Iris pigment epithelial cell (primary cell): ENCODE measurements at regions not wholly inside any gene's neighbourhood (a gene's known extent, or its start where the extent isn't known, plus 50 kb on each side); places are given as distances from the start of the nearest gene placed in this dataset.
"Not testable (repeated sequence)": the region's sequence is repeated elsewhere in the genome, so short reads cannot be mapped to it uniquely, and the experiment has no call there.

Experiments
- DNase-seq: peaks from one replicate; pipeline ENCODE4 v3.0.0-alpha.2; 2011; ENCODE audit warnings: low read depth

- DNase-seq: no peak
These were observed 1155.1 kb upstream of the ADGRL2 start for GRCh38 chr1:80645621-80646020.

- DNase-seq: no peak
These were observed 1159.8 kb upstream of the ADGRL2 start for GRCh38 chr1:80640978-80641377.

GRCh38 chr1:80639777-80640533 lies 1160.8 kb upstream of the ADGRL2 start:
- no peak for DNase-seq

GRCh38 chr1:80633947-80634706 lies 1166.6 kb upstream of the ADGRL2 start:
- DNase-seq: no peak

GRCh38 chr1:80632284-80632683 lies 1168.5 kb upstream of the ADGRL2 start:
- no peak for DNase-seq

- no peak for DNase-seq
These were observed 1171.4 kb upstream of the ADGRL2 start for GRCh38 chr1:80629304-80629837.

GRCh38 chr1:80624682-80625081 lies 1176.1 kb upstream of the ADGRL2 start:
- DNase-seq: no peak

- DNase-seq: no peak
These were observed 1193.7 kb upstream of the ADGRL2 start for GRCh38 chr1:80607064-80607463.

- no peak for DNase-seq
These were observed 1206.7 kb upstream of the ADGRL2 start for GRCh38 chr1:80594013-80594412.

- DNase-seq: no peak
These were observed 1207.5 kb upstream of the ADGRL2 start for GRCh38 chr1:80593197-80593596.

GRCh38 chr1:80582980-80583379 lies 1217.8 kb upstream of the ADGRL2 start:
- DNase-seq: no peak

- DNase-seq: no peak
These were observed 1221.7 kb upstream of the ADGRL2 start for GRCh38 chr1:80579055-80579454.

- DNase-seq: no peak
These were observed 1233.9 kb upstream of the ADGRL2 start for GRCh38 chr1:80566867-80567266.

GRCh38 chr1:80566123-80566522 lies 1234.6 kb upstream of the ADGRL2 start:
- DNase-seq: no peak

- no peak for DNase-seq
These were observed 1235.3 kb upstream of the ADGRL2 start for GRCh38 chr1:80565406-80565805.

GRCh38 chr1:80542231-80542630 lies 1258.5 kb upstream of the ADGRL2 start:
- DNase-seq: peak; percentile 16

- DNase-seq: no peak
These were observed 1260.1 kb upstream of the ADGRL2 start for GRCh38 chr1:80540596-80540995.

- DNase-seq: no peak
These were observed 1260.6 kb upstream of the ADGRL2 start for GRCh38 chr1:80540149-80540548.

- not testable (repeated sequence) for DNase-seq
These were observed 1261.4 kb upstream of the ADGRL2 start for GRCh38 chr1:80539298-80539697.

- DNase-seq: no peak
These were observed 1264.3 kb upstream of the ADGRL2 start for GRCh38 chr1:80536461-80536860.

GRCh38 chr1:80535466-80535865 lies 1265.3 kb upstream of the ADGRL2 start:
- DNase-seq: no peak

GRCh38 chr1:80534606-80535360 lies 1266.0 kb upstream of the ADGRL2 start:
- peak; percentile 5 for DNase-seq
